ENCODE measurements at regions not wholly inside any gene's neighbourhood (a gene's known extent, or its start where the extent isn't known, plus 50 kb on each side); places are given as distances from the start of the nearest gene placed in this dataset.
"Not testable (repeated sequence)": the region's sequence is repeated elsewhere in the genome, so short reads cannot be mapped to it uniquely, and the experiment has no call there.

- TF ChIP-seq CTCF, POLR2A (IDR thresholded peaks at IDR 0.05): not testable (repeated sequence)
Measured at GRCh38 chr4:3625286-3625875, 93.2 kb upstream of the LRPAP1 start.

Measured in body of pancreas (tissue), 4 donors.